Neural progenitor cell (in vitro differentiated cells): ENCODE measurements at regions not wholly inside any gene's neighbourhood (a gene's known extent, or its start where the extent isn't known, plus 50 kb on each side); places are given as distances from the start of the nearest gene placed in this dataset.

ENCODE experiments used
- DNase-seq: peaks from one replicate; pipeline ENCODE4 v3.0.0-alpha.2; 2016; ENCODE audit warnings: low spot score
- H2AFZ ChIP-seq: fragments of 200-600 bp; sonication (generic); replicated peaks from 2 replicates; pipeline ENCODE4 v1.6.1; 2016; ENCODE audit warnings: antibody characterized with exemption
- H3F3A ChIP-seq: fragments of 200-600 bp; sonication (generic); 2 replicates; pipeline ENCODE4 v1.6.1; 2016; ENCODE audit warnings: antibody characterized with exemption, low read depth
- H3K27ac ChIP-seq: fragments of 200-600 bp; sonication (generic); 2 replicates; pipeline ENCODE4 v1.5.1; 2016; ENCODE audit warnings: mild to moderate bottlenecking
- H3K27me3 ChIP-seq: fragments of 200-600 bp; sonication (generic); 2 replicates; pipeline ENCODE4 v1.6.1; 2016; ENCODE audit warnings: mild to moderate bottlenecking, moderate library complexity
- H3K36me3 ChIP-seq: fragments of 200-600 bp; sonication (generic); 2 replicates; pipeline ENCODE4 v1.5.1; 2016
- H3K4me1 ChIP-seq: fragments of 200-600 bp; sonication (generic); 2 replicates; pipeline ENCODE4 v1.6.1; 2016; ENCODE audit warnings: mixed run types
- H3K4me2 ChIP-seq: fragments of 200-600 bp; sonication (generic); 2 replicates; pipeline ENCODE4 v1.6.1; 2016
- H3K4me3 ChIP-seq: fragments of 200-600 bp; sonication (generic); 2 replicates; pipeline ENCODE4 v1.5.1; 2016
- H3K79me2 ChIP-seq: fragments of 200-600 bp; sonication (generic); 2 replicates; pipeline ENCODE4 v1.6.1; 2016; ENCODE audit warnings: low read depth
- H3K9ac ChIP-seq: fragments of 200-600 bp; sonication (generic); 2 replicates; pipeline ENCODE4 v1.6.1; 2016
- H3K9me3 ChIP-seq: fragments of 200-600 bp; sonication (generic); 2 replicates; pipeline ENCODE4 v1.5.1; 2016; ENCODE audit warnings: low read depth
- H4K20me1 ChIP-seq: fragments of 200-600 bp; sonication (generic); 2 replicates; pipeline ENCODE4 v1.6.1; 2016; ENCODE audit warnings: low read depth
- H3K27ac Mint-ChIP-seq: 3 replicates; pipeline ENCODE4 v1.8.0; 2021; ENCODE audit warnings: mixed read lengths
- H3K27me3 Mint-ChIP-seq: 2 replicates; pipeline ENCODE4 v1.8.0; 2022; ENCODE audit warnings: low read depth, mild to moderate bottlenecking, inconsistent platforms, moderate library complexity, mixed read lengths; ENCODE audit not compliant: insufficient read depth
- H3K36me3 Mint-ChIP-seq: 3 replicates; pipeline ENCODE4 v1.8.0; 2021; ENCODE audit warnings: mixed read lengths
- H3K4me1 Mint-ChIP-seq: 3 replicates; pipeline ENCODE4 v1.8.0; 2021; ENCODE audit warnings: mixed read lengths
- H3K4me3 Mint-ChIP-seq: 3 replicates; pipeline ENCODE4 v1.8.0; 2021; ENCODE audit warnings: mild to moderate bottlenecking, moderate library complexity, mixed read lengths
- H3K9me3 Mint-ChIP-seq: 3 replicates; pipeline ENCODE4 v1.8.0; 2020; ENCODE audit warnings: mixed read lengths
- EZH2 ChIP-seq: fragments of 200-600 bp; sonication (generic); IDR thresholded peaks from 2 replicates; pipeline ENCODE4 v1.6.1; 2017; ENCODE audit warnings: antibody characterized with exemption, mild to moderate bottlenecking, moderate library complexity
- EZH2phosphoT487 ChIP-seq: fragments of 200-600 bp; sonication (generic); IDR thresholded peaks from 2 replicates; pipeline ENCODE4 v1.6.1; 2017; ENCODE audit warnings: antibody characterized with exemption
- TF ChIP-seq, protein P1 (sequence below): fragments of 200-600 bp; sonication (generic); IDR thresholded peaks from 2 replicates; pipeline ENCODE4 v1.5.1; 2017; ENCODE audit warnings: antibody characterized with exemption, mild to moderate bottlenecking

GRCh38 chr12:91777268-91777992 is 368.2 kb downstream of the BTG1 start:
- no peaks in the 10 kb centered on the region for H3K9me3 ChIP-seq
- H3K4me3 ChIP-seq: no peak overlapping the region
- H3K36me3 ChIP-seq: no peaks in the 10 kb centered on the region
- H3F3A ChIP-seq: no peaks in the 10 kb centered on the region
- H3K27me3 ChIP-seq: no peaks in the 10 kb centered on the region
- no peak overlapping the region for H2AFZ ChIP-seq
- no peak for TF ChIP-seq EZH2phosphoT487
- TF ChIP-seq EZH2: no peak
- TF ChIP-seq, protein P1, sequence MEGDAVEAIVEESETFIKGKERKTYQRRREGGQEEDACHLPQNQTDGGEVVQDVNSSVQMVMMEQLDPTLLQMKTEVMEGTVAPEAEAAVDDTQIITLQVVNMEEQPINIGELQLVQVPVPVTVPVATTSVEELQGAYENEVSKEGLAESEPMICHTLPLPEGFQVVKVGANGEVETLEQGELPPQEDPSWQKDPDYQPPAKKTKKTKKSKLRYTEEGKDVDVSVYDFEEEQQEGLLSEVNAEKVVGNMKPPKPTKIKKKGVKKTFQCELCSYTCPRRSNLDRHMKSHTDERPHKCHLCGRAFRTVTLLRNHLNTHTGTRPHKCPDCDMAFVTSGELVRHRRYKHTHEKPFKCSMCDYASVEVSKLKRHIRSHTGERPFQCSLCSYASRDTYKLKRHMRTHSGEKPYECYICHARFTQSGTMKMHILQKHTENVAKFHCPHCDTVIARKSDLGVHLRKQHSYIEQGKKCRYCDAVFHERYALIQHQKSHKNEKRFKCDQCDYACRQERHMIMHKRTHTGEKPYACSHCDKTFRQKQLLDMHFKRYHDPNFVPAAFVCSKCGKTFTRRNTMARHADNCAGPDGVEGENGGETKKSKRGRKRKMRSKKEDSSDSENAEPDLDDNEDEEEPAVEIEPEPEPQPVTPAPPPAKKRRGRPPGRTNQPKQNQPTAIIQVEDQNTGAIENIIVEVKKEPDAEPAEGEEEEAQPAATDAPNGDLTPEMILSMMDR: no peak
- no peak overlapping the region for H3K4me3 Mint-ChIP-seq
- DNase-seq: no peak
- no peaks in the 10 kb centered on the region for H3K36me3 Mint-ChIP-seq
- no peaks in the 10 kb centered on the region for H3K79me2 ChIP-seq
- H3K4me1 Mint-ChIP-seq: peaks cover 8% of the 10 kb centered on the region
- H3K4me2 ChIP-seq: no peak overlapping the region
- no peaks in the 10 kb centered on the region for H4K20me1 ChIP-seq
- peaks cover 3% of the 10 kb centered on the region for H3K9me3 Mint-ChIP-seq
- no peak overlapping the region for H3K27ac ChIP-seq
- no peak overlapping the region for H3K9ac ChIP-seq
- H3K4me1 ChIP-seq: no peaks in the 10 kb centered on the region
- no peaks in the 10 kb centered on the region for H3K27me3 Mint-ChIP-seq
- no peak overlapping the region for H3K27ac Mint-ChIP-seq

DNA sequence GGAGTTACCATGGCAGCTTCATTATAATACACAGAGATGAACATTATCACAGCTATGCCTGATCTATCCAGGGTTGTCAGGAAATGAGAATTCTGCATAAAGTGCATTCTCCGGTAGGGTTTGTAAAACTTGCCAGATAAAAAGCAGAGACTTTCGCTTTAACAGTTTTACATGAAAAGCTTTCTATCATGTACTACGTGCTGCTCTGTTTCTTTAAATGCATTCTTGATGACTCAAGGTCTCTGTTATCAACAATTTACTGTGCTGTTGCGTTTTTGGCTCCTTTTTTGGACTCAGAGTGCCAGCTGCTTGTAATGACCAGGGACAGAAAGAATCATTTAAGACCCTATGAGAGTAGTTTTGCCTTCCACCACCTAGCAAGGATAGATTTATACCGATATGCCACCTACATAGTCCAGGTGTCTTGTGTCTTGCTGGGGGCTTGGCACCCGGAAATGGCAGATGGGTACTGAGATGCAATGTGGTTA is 371.2 kb downstream of the BTG1 start:
- H3K4me2 ChIP-seq: no peak overlapping the region
- no peaks in the 10 kb centered on the region for H3K79me2 ChIP-seq
- Mint-ChIP-seq H3K4me1 (peaks cover 8% of the 10 kb centered on the region), H3K27me3 (no peaks in the 10 kb centered on the region), H3K27ac (no peak overlapping the region), H3K9me3 (no peaks in the 10 kb centered on the region), H3K4me3 (no peak overlapping the region), H3K36me3 (no peaks in the 10 kb centered on the region)
- no peak overlapping the region for H3K27ac ChIP-seq
- H3K9ac ChIP-seq: no peak overlapping the region
- no peaks in the 10 kb centered on the region for H3K36me3 ChIP-seq
- no peaks in the 10 kb centered on the region for H3K9me3 ChIP-seq
- H3K27me3 ChIP-seq: no peaks in the 10 kb centered on the region
- no peaks in the 10 kb centered on the region for H4K20me1 ChIP-seq
- no peak for TF ChIP-seq EZH2
- TF ChIP-seq EZH2phosphoT487: no peak
- TF ChIP-seq, protein P1: no peak
- no peaks in the 10 kb centered on the region for H3K4me1 ChIP-seq
- H3F3A ChIP-seq: no peaks in the 10 kb centered on the region
- H3K4me3 ChIP-seq: no peak overlapping the region
- no peak for DNase-seq
- H2AFZ ChIP-seq: no peak overlapping the region

- Mint-ChIP-seq H3K27ac (no peak overlapping the region), H3K27me3 (no peaks in the 10 kb centered on the region), H3K9me3 (no peaks in the 10 kb centered on the region), H3K4me1 (peaks cover 4% of the 10 kb centered on the region), H3K36me3 (no peaks in the 10 kb centered on the region), H3K4me3 (no peak overlapping the region)
- Histone ChIP-seq H3K27me3 (no peaks in the 10 kb centered on the region), H3K4me1 (no peaks in the 10 kb centered on the region), H3K4me3 (no peak overlapping the region), H3F3A (no peaks in the 10 kb centered on the region), H3K4me2 (no peak overlapping the region), H3K79me2 (no peaks in the 10 kb centered on the region), H4K20me1 (no peaks in the 10 kb centered on the region), H3K9ac (no peak overlapping the region), H3K27ac (no peak overlapping the region), H3K36me3 (no peaks in the 10 kb centered on the region), H2AFZ (no peak overlapping the region), H3K9me3 (no peaks in the 10 kb centered on the region)
- no peak for DNase-seq
- TF ChIP-seq, protein P1: no peak
- TF ChIP-seq EZH2: no peak
- no peak for TF ChIP-seq EZH2phosphoT487
Measured at GRCh38 chr12:91773749-91774429, 371.8 kb downstream of the BTG1 start.
